ENCODE measurements at regions not wholly inside any gene's neighbourhood (a gene's known extent, or its start where the extent isn't known, plus 50 kb on each side); places are given as distances from the start of the nearest gene placed in this dataset.

GRCh38 chr17:33373273-33373672 is 80.2 kb upstream of the ASIC2 start:
- BruUV-seq (replicated peaks) = no TSS peak
- H3K4me3 Mint-ChIP-seq (ENCODE audit: unreplicated experiment) = no peak overlapping the region
- no peak for TF ChIP-seq CTCF (IDR thresholded peaks at IDR 0.05; ENCODE audit: unreplicated experiment)
- H3K27ac Mint-ChIP-seq (ENCODE audit: low read depth, unreplicated experiment) = no peak overlapping the region
- ChIA-PET CTCF (no interaction called here), POLR2A (no interaction called here)
- intact Hi-C loops (cut with micrococcal nuclease) = no loop called here
- no peaks in the 10 kb centered on the region for H3K4me1 Mint-ChIP-seq (ENCODE audit: insufficient read depth, unreplicated experiment)
- H3K36me3 Mint-ChIP-seq (ENCODE audit: insufficient read depth, unreplicated experiment) = no peaks in the 10 kb centered on the region
- H3K9me3 Mint-ChIP-seq (ENCODE audit: unreplicated experiment) = no peaks in the 10 kb centered on the region
- no peak for DNase-seq (ENCODE audit: unreplicated experiment)
- no peaks in the 10 kb centered on the region for H3K27me3 Mint-ChIP-seq (ENCODE audit: insufficient read depth, unreplicated experiment)

- ChIA-PET CTCF (interaction anchor here (0.6 kb wide), 1 partner anchor 376 kb away, joined by 3 read pairs; no protein-coding TSS in a partner anchor), POLR2A (no interaction called here)
- no peaks in the 10 kb centered on the region for H3K36me3 Mint-ChIP-seq (ENCODE audit: insufficient read depth, unreplicated experiment)
Observed at GRCh38 chr17:33375103-33375502, 82.0 kb upstream of the ASIC2 start.

GRCh38 chr17:33375783-33376182 is 82.7 kb upstream of the ASIC2 start:
- Mint-ChIP-seq H3K4me1 (ENCODE audit: insufficient read depth, unreplicated experiment) (no peaks in the 10 kb centered on the region), H3K27me3 (ENCODE audit: insufficient read depth, unreplicated experiment) (no peaks in the 10 kb centered on the region)
- BruUV-seq (replicated peaks) = no TSS peak

More at GRCh38 chr17:33375103-33375502, 82.0 kb upstream of the ASIC2 start:
- no peak for DNase-seq (ENCODE audit: unreplicated experiment)
- Mint-ChIP-seq H3K27ac (ENCODE audit: low read depth, unreplicated experiment) (no peak overlapping the region), H3K4me1 (ENCODE audit: insufficient read depth, unreplicated experiment) (no peaks in the 10 kb centered on the region), H3K9me3 (ENCODE audit: unreplicated experiment) (no peaks in the 10 kb centered on the region), H3K4me3 (ENCODE audit: unreplicated experiment) (no peak overlapping the region), H3K27me3 (ENCODE audit: insufficient read depth, unreplicated experiment) (no peaks in the 10 kb centered on the region)
- no peak for TF ChIP-seq CTCF (IDR thresholded peaks at IDR 0.05; ENCODE audit: unreplicated experiment)
- BruUV-seq (replicated peaks) = no TSS peak
- intact Hi-C loops (cut with micrococcal nuclease) = no loop called here

GRCh38 chr17:33377837-33378595 is 84.9 kb upstream of the ASIC2 start:
- no peak for TF ChIP-seq CTCF (IDR thresholded peaks at IDR 0.05; ENCODE audit: unreplicated experiment)
- no peaks in the 10 kb centered on the region for H3K27me3 Mint-ChIP-seq (ENCODE audit: insufficient read depth, unreplicated experiment)
- DNase-seq (ENCODE audit: unreplicated experiment) = no peak

More at GRCh38 chr17:33375783-33376182, 82.7 kb upstream of the ASIC2 start:
- Mint-ChIP-seq H3K9me3 (ENCODE audit: unreplicated experiment) (no peaks in the 10 kb centered on the region), H3K27ac (ENCODE audit: low read depth, unreplicated experiment) (no peak overlapping the region), H3K4me3 (ENCODE audit: unreplicated experiment) (no peak overlapping the region), H3K36me3 (ENCODE audit: insufficient read depth, unreplicated experiment) (no peaks in the 10 kb centered on the region)
- no peak for DNase-seq (ENCODE audit: unreplicated experiment)
- ChIA-PET CTCF (interaction anchor here (0.6 kb wide), 1 partner anchor 375 kb away, joined by 3 read pairs; no protein-coding TSS in a partner anchor), POLR2A (no interaction called here)
- no peak for TF ChIP-seq CTCF (IDR thresholded peaks at IDR 0.05; ENCODE audit: unreplicated experiment)
- intact Hi-C loops (cut with micrococcal nuclease) = no loop called here

More at GRCh38 chr17:33377837-33378595, 84.9 kb upstream of the ASIC2 start:
- Mint-ChIP-seq H3K36me3 (ENCODE audit: insufficient read depth, unreplicated experiment) (no peaks in the 10 kb centered on the region), H3K9me3 (ENCODE audit: unreplicated experiment) (no peaks in the 10 kb centered on the region), H3K4me3 (ENCODE audit: unreplicated experiment) (no peak overlapping the region), H3K27ac (ENCODE audit: low read depth, unreplicated experiment) (no peak overlapping the region), H3K4me1 (ENCODE audit: insufficient read depth, unreplicated experiment) (no peaks in the 10 kb centered on the region)
- intact Hi-C loops (cut with micrococcal nuclease) = no loop called here
- CTCF ChIA-PET = interaction anchor here (1.0 kb wide), 1 partner anchor 43 kb away, joined by 3 read pairs; no protein-coding TSS in a partner anchor
- POLR2A ChIA-PET = no interaction called here
- no TSS peak for BruUV-seq (replicated peaks)

Data from MCF 10A (cell line).